ENCODE measurements at regions not wholly inside any gene's neighbourhood (a gene's known extent, or its start where the extent isn't known, plus 50 kb on each side); places are given as distances from the start of the nearest gene placed in this dataset.
"Not testable (repeated sequence)": the region's sequence is repeated elsewhere in the genome, so short reads cannot be mapped to it uniquely, and the experiment has no call there.

GRCh38 chr2:87548681-87549536, 199.0 kb upstream of the PLGLB2 start:
- in situ Hi-C loops (cut with HindIII; ENCODE audit: low pct_unique_long_range_greater_than_20kb, low sequenced_read_pairs); DNase-seq (ENCODE audit: low read depth): not testable (repeated sequence)

GRCh38 chr2:87549561-87550202, 198.2 kb upstream of the PLGLB2 start:
- in situ Hi-C loops (cut with HindIII; ENCODE audit: low pct_unique_long_range_greater_than_20kb, low sequenced_read_pairs); DNase-seq (ENCODE audit: low read depth): not testable (repeated sequence)

- in situ Hi-C loops (cut with HindIII; ENCODE audit: low pct_unique_long_range_greater_than_20kb, low sequenced_read_pairs): not testable (repeated sequence)
These were observed 193.2 kb upstream of the PLGLB2 start for GRCh38 chr2:87554678-87555077.

GRCh38 chr2:87555082-87555481, 192.8 kb upstream of the PLGLB2 start:
- in situ Hi-C loops (cut with HindIII; ENCODE audit: low pct_unique_long_range_greater_than_20kb, low sequenced_read_pairs); DNase-seq (ENCODE audit: low read depth): not testable (repeated sequence)

More at GRCh38 chr2:87554678-87555077, 193.2 kb upstream of the PLGLB2 start:
- DNase-seq (ENCODE audit: low read depth): not testable (repeated sequence)

GRCh38 chr2:87559001-87559400, 188.9 kb upstream of the PLGLB2 start:
- in situ Hi-C loops (cut with HindIII; ENCODE audit: low pct_unique_long_range_greater_than_20kb, low sequenced_read_pairs); DNase-seq (ENCODE audit: low read depth): not testable (repeated sequence)

- DNase-seq (ENCODE audit: low read depth); in situ Hi-C loops (cut with HindIII; ENCODE audit: low pct_unique_long_range_greater_than_20kb, low sequenced_read_pairs): not testable (repeated sequence)
These were observed 188.2 kb upstream of the PLGLB2 start for GRCh38 chr2:87559735-87560134.

GRCh38 chr2:87565116-87565515, 182.8 kb upstream of the PLGLB2 start:
- DNase-seq (ENCODE audit: low read depth); in situ Hi-C loops (cut with HindIII; ENCODE audit: low pct_unique_long_range_greater_than_20kb, low sequenced_read_pairs): not testable (repeated sequence)

GRCh38 chr2:87566531-87566930, 181.4 kb upstream of the PLGLB2 start:
- in situ Hi-C loops (cut with HindIII; ENCODE audit: low pct_unique_long_range_greater_than_20kb, low sequenced_read_pairs); DNase-seq (ENCODE audit: low read depth): not testable (repeated sequence)

GRCh38 chr2:87567093-87567492, 180.8 kb upstream of the PLGLB2 start:
- in situ Hi-C loops (cut with HindIII; ENCODE audit: low pct_unique_long_range_greater_than_20kb, low sequenced_read_pairs); DNase-seq (ENCODE audit: low read depth): not testable (repeated sequence)

- not testable (repeated sequence) for DNase-seq (ENCODE audit: low read depth)
These were observed 180.0 kb upstream of the PLGLB2 start for GRCh38 chr2:87567912-87568311.

GRCh38 chr2:87568554-87569278, 179.2 kb upstream of the PLGLB2 start:
- in situ Hi-C loops (cut with HindIII; ENCODE audit: low pct_unique_long_range_greater_than_20kb, low sequenced_read_pairs); DNase-seq (ENCODE audit: low read depth): not testable (repeated sequence)

More at GRCh38 chr2:87567912-87568311, 180.0 kb upstream of the PLGLB2 start:
- in situ Hi-C loops (cut with HindIII; ENCODE audit: low pct_unique_long_range_greater_than_20kb, low sequenced_read_pairs): not testable (repeated sequence)

GRCh38 chr2:87569689-87570397, 178.0 kb upstream of the PLGLB2 start:
- in situ Hi-C loops (cut with HindIII; ENCODE audit: low pct_unique_long_range_greater_than_20kb, low sequenced_read_pairs); DNase-seq (ENCODE audit: low read depth): not testable (repeated sequence)

- in situ Hi-C loops (cut with HindIII; ENCODE audit: low pct_unique_long_range_greater_than_20kb, low sequenced_read_pairs); DNase-seq (ENCODE audit: low read depth): not testable (repeated sequence)
These were observed 175.9 kb upstream of the PLGLB2 start for GRCh38 chr2:87571889-87572465.

GRCh38 chr2:87572906-87573305, 175.0 kb upstream of the PLGLB2 start:
- in situ Hi-C loops (cut with HindIII; ENCODE audit: low pct_unique_long_range_greater_than_20kb, low sequenced_read_pairs); DNase-seq (ENCODE audit: low read depth): not testable (repeated sequence)

- in situ Hi-C loops (cut with HindIII; ENCODE audit: low pct_unique_long_range_greater_than_20kb, low sequenced_read_pairs); DNase-seq (ENCODE audit: low read depth): not testable (repeated sequence)
These were observed 174.3 kb upstream of the PLGLB2 start for GRCh38 chr2:87573386-87574192.

- in situ Hi-C loops (cut with HindIII; ENCODE audit: low pct_unique_long_range_greater_than_20kb, low sequenced_read_pairs); DNase-seq (ENCODE audit: low read depth): not testable (repeated sequence)
These were observed 173.4 kb upstream of the PLGLB2 start for GRCh38 chr2:87574193-87575119.

Measured in Caki2 (cell line).